Dedifferentiated amniotic fluid mesenchymal stem cell (primary cell): ENCODE measurements at regions not wholly inside any gene's neighbourhood (a gene's known extent, or its start where the extent isn't known, plus 50 kb on each side); places are given as distances from the start of the nearest gene placed in this dataset.
"Not testable (repeated sequence)": the region's sequence is repeated elsewhere in the genome, so short reads cannot be mapped to it uniquely, and the experiment has no call there.

Experiments used
- DNase-seq: peaks from one replicate; pipeline ENCODE4 v3.0.0-alpha.2; 2016; ENCODE audit errors: extremely low spot score

- no peak for DNase-seq
These were observed 170.0 kb downstream of the SOD2 start for GRCh38 chr6:159522877-159523547.

GRCh38 chr6:159521962-159522361 is 171.1 kb downstream of the SOD2 start:
- DNase-seq, result no peak

- DNase-seq, result no peak
These were observed 173.0 kb downstream of the SOD2 start for GRCh38 chr6:159520002-159520401.

- DNase-seq, result not testable (repeated sequence)
These were observed 177.2 kb downstream of the SOD2 start for GRCh38 chr6:159515811-159516210.

- DNase-seq, result no peak
These were observed 179.1 kb downstream of the SOD2 start for GRCh38 chr6:159513914-159514313.

GRCh38 chr6:159513074-159513720 is 179.8 kb downstream of the SOD2 start:
- DNase-seq, result no peak

GRCh38 chr6:159512571-159512970 is 180.5 kb downstream of the SOD2 start:
- no peak for DNase-seq

GRCh38 chr6:159512104-159512503 is 180.9 kb downstream of the SOD2 start:
- no peak for DNase-seq

GRCh38 chr6:159510141-159510540 is 182.9 kb downstream of the SOD2 start:
- DNase-seq, result no peak

- no peak for DNase-seq
These were observed 184.1 kb downstream of the SOD2 start for GRCh38 chr6:159508931-159509330.

GRCh38 chr6:159506048-159506447 is 187.0 kb downstream of the SOD2 start:
- DNase-seq, result no peak

- DNase-seq, result no peak
These were observed 187.7 kb downstream of the SOD2 start for GRCh38 chr6:159505140-159505922.

- no peak for DNase-seq
These were observed 191.5 kb downstream of the SOD2 start for GRCh38 chr6:159501558-159501957.

GRCh38 chr6:159499034-159499433 is 194.0 kb downstream of the SOD2 start:
- no peak for DNase-seq

- DNase-seq, result no peak
These were observed 198.5 kb downstream of the SOD2 start for GRCh38 chr6:159494586-159494972.

- DNase-seq, result no peak
These were observed 199.0 kb downstream of the SOD2 start for GRCh38 chr6:159493898-159494585.

GRCh38 chr6:159493231-159493897 is 199.7 kb downstream of the SOD2 start:
- DNase-seq, result no peak

- DNase-seq, result no peak
These were observed 202.6 kb downstream of the SOD2 start for GRCh38 chr6:159490298-159490937.

GRCh38 chr6:159487636-159488035 is 205.4 kb downstream of the SOD2 start:
- DNase-seq, result no peak

GRCh38 chr6:159483259-159483658 is 209.8 kb downstream of the SOD2 start:
- DNase-seq, result no peak

GRCh38 chr6:159481897-159482296 is 211.1 kb downstream of the SOD2 start:
- DNase-seq, result no peak
